GM12878 (cell line): ENCODE measurements at regions not wholly inside any gene's neighbourhood (a gene's known extent, or its start where the extent isn't known, plus 50 kb on each side); places are given as distances from the start of the nearest gene placed in this dataset.

Experiments
- ATAC-seq: fragments of 200-7000 bp; cut with Tn5 transposase; 3 replicates; pipeline ENCODE4 v1.9.1; 2020; ENCODE audit warnings: mild to moderate bottlenecking, moderate library complexity
- BruUV-seq: library from RNA; stranded (reverse); fragments of 400-500 nt; replicated peaks from 2 replicates; lab custom pipeline; 2021; lab: Mats Ljungman, UMichigan
- CTCF ChIA-PET: fragments of 300-600 bp; sonication (Branson Sonifier 250); formaldehyde crosslinking; extraction: SDS; loops from one replicate; lab custom pipeline; 2021; ENCODE audit warnings: inconsistent platforms; lab: Yijun Ruan, JAX
- POLR2A ChIA-PET: fragments of 350-600 bp; formaldehyde crosslinking; extraction: SDS; loops from one replicate; lab custom pipeline; 2021; ENCODE audit warnings: inconsistent platforms; lab: Charles Lee
- RAD21 ChIA-PET: fragments of 300-600 bp; sonication (Branson Sonifier 250); formaldehyde crosslinking; loops from one replicate; lab custom pipeline; 2023; ENCODE audit warnings: antibody characterized with exemption; ENCODE audit not compliant: unreplicated experiment; lab: Charles Lee
- SMC1A ChIA-PET: fragments of 300-600 bp; sonication (Branson Sonifier 250); formaldehyde crosslinking; loops from one replicate; lab custom pipeline; 2023; ENCODE audit not compliant: unreplicated experiment, uncharacterized antibody; lab: Charles Lee
- DNase-seq: peaks from one replicate; pipeline ENCODE4 v3.0.0-alpha.2; 2011; ENCODE audit warnings: low read depth, low spot score
- FAIRE-seq: peaks from 3 replicates; lab custom pipeline; 2011; peaks lifted over from hg19 to GRCh38; lab: Jason Lieb, UNC
- H2AFZ ChIP-seq: 2 replicates; pipeline ENCODE4 v1.6.0; 2011; ENCODE audit warnings: low read depth, low read length, control low read depth; ENCODE audit not compliant: control insufficient read depth
- H3K27ac ChIP-seq: 2 replicates; pipeline ENCODE4 v1.5.1; 2011; ENCODE audit warnings: control low read depth; ENCODE audit not compliant: control insufficient read depth, insufficient read depth
- H3K27me3 ChIP-seq, 2 experiments: replicated peaks in 1 of 2; 2 replicates each; pipeline versions ENCODE4 v1.6.0 to v1.6.1; 2011; ENCODE audit warnings: low read length in 1 of 2; ENCODE audit not compliant: control insufficient read depth in 2 of 2, insufficient read depth in 2 of 2
- H3K36me3 ChIP-seq, 2 experiments: 2 replicates each; pipeline ENCODE4 v1.5.1; 2011; ENCODE audit warnings: low read length in 1 of 2; ENCODE audit not compliant: control insufficient read depth in 2 of 2, insufficient read depth in 2 of 2
- H3K4me1 ChIP-seq: 2 replicates; pipeline ENCODE4 v1.6.1; 2011; ENCODE audit warnings: mild to moderate bottlenecking, low read length, moderate library complexity, mixed read lengths; ENCODE audit not compliant: control insufficient read depth, insufficient read depth
- H3K4me2 ChIP-seq: 2 replicates; pipeline ENCODE4 v1.6.0; 2011; ENCODE audit warnings: control low read depth; ENCODE audit not compliant: control insufficient read depth, insufficient read depth
- H3K4me3 ChIP-seq: fragments of 200-600 bp; sonication (generic); 2 replicates; pipeline ENCODE4 v1.5.1; 2016
- H3K79me2 ChIP-seq: 2 replicates; pipeline ENCODE4 v1.6.0; 2011; ENCODE audit warnings: low read length; ENCODE audit not compliant: control insufficient read depth, insufficient read depth
- H3K9ac ChIP-seq: 2 replicates; pipeline ENCODE4 v1.8.0; 2011; ENCODE audit warnings: low read length, control low read depth, mixed read lengths; ENCODE audit not compliant: control insufficient read depth, insufficient read depth
- H3K9me3 ChIP-seq: replicated peaks from 3 replicates; pipeline ENCODE4 v1.5.1; 2011; ENCODE audit warnings: mild to moderate bottlenecking, low read length; ENCODE audit not compliant: control insufficient read depth, insufficient read depth
- H4K20me1 ChIP-seq: 2 replicates; pipeline ENCODE4 v1.6.0; 2011; ENCODE audit not compliant: control insufficient read depth, insufficient read depth
- JUND ChIP-seq: IDR thresholded peaks from 2 replicates; pipeline ENCODE4 v1.6.1; 2012; ENCODE audit warnings: low read depth, mild to moderate bottlenecking, low read length, improper control_type of control experiment, moderate library complexity
- KAT2A ChIP-seq: conservative IDR thresholded peaks from 2 replicates; pipeline ENCODE4 v1.6.1; 2011; ENCODE audit warnings: low read depth, low read length; ENCODE audit not compliant: control insufficient read depth
- NFXL1 ChIP-seq: fragments of 450-650 bp; IDR thresholded peaks from 2 replicates; pipeline ENCODE4 v1.6.1; 2017; ENCODE audit warnings: antibody characterized with exemption, mild to moderate bottlenecking, borderline replicate concordance
- NR2C1 ChIP-seq: fragments of 450-650 bp; IDR thresholded peaks from 2 replicates; pipeline ENCODE4 v1.6.1; 2017; ENCODE audit warnings: antibody characterized with exemption, mild to moderate bottlenecking, moderate library complexity
- SMC3 ChIP-seq: IDR thresholded peaks from 2 replicates; pipeline ENCODE4 v1.6.1; 2011; ENCODE audit warnings: low read length, improper control_type of control experiment, borderline replicate concordance
- ZNF592 ChIP-seq: fragments of 450-650 bp; IDR thresholded peaks from 2 replicates; pipeline ENCODE4 v1.6.1; 2017; ENCODE audit warnings: mild to moderate bottlenecking, moderate library complexity
- WGBS: methylation state at CpG from one replicate; pipeline ENCODE4 v1.1.6; 2016; ENCODE audit warnings: low lambda C conversion rate; ENCODE audit not compliant: insufficient replicate concordance, insufficient coverage; ENCODE audit errors: missing lambda C conversion rate; 5-methylcytosine and 5-hydroxymethylcytosine counted together
- in situ Hi-C: fragments of 300-500 bp; cut with MboI; formaldehyde crosslinking; loops from 9 replicates; pipeline ENCODE4 v1.14.3; 2018; ENCODE audit warnings: mixed read lengths
- intact Hi-C: fragments of 100-400 bp; cut with micrococcal nuclease; formaldehyde crosslinking; loops from one replicate; pipeline ENCODE4 v1.14.2; 2022; ENCODE audit not compliant: unreplicated experiment

- DNase-seq, result no peak
- ChIA-PET CTCF (no interaction called here), RAD21 (no interaction called here), SMC1A (no interaction called here), POLR2A (no interaction called here)
- Histone ChIP-seq H3K9ac (no peak overlapping the region), H3K4me1 (no peaks in the 10 kb centered on the region), H2AFZ (no peak overlapping the region), H3K36me3 (no peaks in the 10 kb centered on the region), H4K20me1 (no peaks in the 10 kb centered on the region), H3K4me2 (no peak overlapping the region), H3K27ac (no peak overlapping the region), H3K27me3 (no peaks in the 10 kb centered on the region), H3K79me2 (no peaks in the 10 kb centered on the region), H3K9me3 (no peaks in the 10 kb centered on the region), H3K4me3 (no peak overlapping the region)
- 6% methylated on average over 1 of the region's 1 CpG for WGBS
- TF ChIP-seq JUND, result no peak
- no peak for TF ChIP-seq NR2C1
- TF ChIP-seq ZNF592, result no peak
- TF ChIP-seq NFXL1, result no peak
- TF ChIP-seq KAT2A, result no peak
- no peak for TF ChIP-seq SMC3
- in situ Hi-C loops (no loop called here), intact Hi-C loops (no loop called here)
- ATAC-seq, result no peak
- FAIRE-seq, result no peak
- BruUV-seq, result no TSS peak
These were observed 121.9 kb upstream of the ASCC3 start for GRCh38 chr6:101003075-101003474.
